ENCODE measurements at regions not wholly inside any gene's neighbourhood (a gene's known extent, or its start where the extent isn't known, plus 50 kb on each side); places are given as distances from the start of the nearest gene placed in this dataset.

- ChIA-PET CTCF (ENCODE audit: low intra/inter-chr PET ratio, low total read pairs) (no interaction called here), POLR2A (no interaction called here)
- TF ChIP-seq ZBTB1 (CRISPR knock-in tag; IDR thresholded peaks at IDR 0.05; ENCODE audit: borderline replicate concordance) = no peak
- no peak for TF ChIP-seq ZNF281 (CRISPR knock-in tag; IDR thresholded peaks at IDR 0.05; ENCODE audit: borderline replicate concordance)
- TF ChIP-seq ZNF343 (CRISPR knock-in tag; IDR thresholded peaks at IDR 0.05) = no peak
- no peak for TF ChIP-seq ZNF160 (CRISPR knock-in tag; IDR thresholded peaks at IDR 0.05)
- no peak for TF ChIP-seq PHF21A (CRISPR knock-in tag; IDR thresholded peaks at IDR 0.05)
- no peak for TF ChIP-seq HOXA5 (CRISPR knock-in tag; IDR thresholded peaks at IDR 0.05)
- TF ChIP-seq KLF15 (CRISPR knock-in tag; IDR thresholded peaks at IDR 0.05; ENCODE audit: borderline replicate concordance) = no peak
- TF ChIP-seq KAT8 (CRISPR knock-in tag; IDR thresholded peaks at IDR 0.05) = no peak
- TF ChIP-seq NFAT5 (CRISPR knock-in tag; IDR thresholded peaks at IDR 0.05) = no peak
Observed at GRCh38 chr14:97149775-97150174, 352.6 kb downstream of the VRK1 start.

More at GRCh38 chr14:97149775-97150174, 352.6 kb downstream of the VRK1 start:
- H4K20me1 ChIP-seq (ENCODE audit: insufficient read depth, low read length) = no peaks in the 10 kb centered on the region
- 30% methylated on average over 3 of the region's 3 CpGs for WGBS (ENCODE audit: low lambda C conversion rate)
- DNase-seq (ENCODE audit: low spot score) = no peak
- no peak for ATAC-seq
- no peak overlapping the region for H2AFZ ChIP-seq (ENCODE audit: low read length)
- no peaks in the 10 kb centered on the region; a peak in 2 of 5 replicates for H3K27me3 ChIP-seq (ENCODE audit: control insufficient read depth in 1 of 2, insufficient read depth in 2 of 2, low read length in 2 of 2)
- H3K4me3 ChIP-seq (replicated peaks in 1 of 3; ENCODE audit: insufficient read depth in 1 of 3, low read depth in 2 of 3, low read length in 3 of 3) = no peak overlapping the region
- in situ Hi-C loops (cut with HindIII; ENCODE audit: extremely low pct_ligation_motif_present, low pct_unique_long_range_greater_than_20kb) = no loop called here
- H3K27ac ChIP-seq (ENCODE audit: extremely low read length, insufficient read depth, low read length) = no peak overlapping the region
- no peak overlapping the region for H3K9ac ChIP-seq (ENCODE audit: insufficient read depth, low read depth, low read length)
- H3K9me3 ChIP-seq (ENCODE audit: low read length) = no peaks in the 10 kb centered on the region
- no TSS peak for BruUV-seq (replicated peaks)
- H3K4me1 ChIP-seq (ENCODE audit: insufficient read depth, low read length) = no peaks in the 10 kb centered on the region
- intact Hi-C loops (cut with micrococcal nuclease; ENCODE audit: unreplicated experiment) = no loop called here
- no peaks in the 10 kb centered on the region for H3K79me2 ChIP-seq (ENCODE audit: insufficient read depth, low read length)
- no peaks in the 10 kb centered on the region for H3K36me3 ChIP-seq (replicated peaks in 1 of 2; ENCODE audit: control insufficient read depth in 1 of 2, insufficient read depth in 2 of 2, low read length in 2 of 2)
- no peak for FAIRE-seq
- H3K4me2 ChIP-seq (ENCODE audit: low read depth, low read length) = no peak overlapping the region

Measured in HepG2 (cell line).